Prostate gland (tissue), 2 donors: ENCODE measurements at regions not wholly inside any gene's neighbourhood (a gene's known extent, or its start where the extent isn't known, plus 50 kb on each side); places are given as distances from the start of the nearest gene placed in this dataset.

Experiments used
- CTCF ChIP-seq, 4 experiments: fragments of 200-600 bp in 2 of 4; fragments of 450-650 bp in 2 of 4; sonication (generic) in 2 of 4; IDR thresholded peaks; 1 replicate in 3 of 4; 2 replicates in 1 of 4; pipeline ENCODE4 v1.5.1; 2016 to 2019; ENCODE audit warnings: antibody characterized with exemption in 4 of 4, mild to moderate bottlenecking in 2 of 4, moderate library complexity in 2 of 4
- POLR2A ChIP-seq: fragments of 450-650 bp; IDR thresholded peaks from one replicate; pipeline ENCODE4 v1.6.1; 2016; ENCODE audit warnings: antibody characterized with exemption, mild to moderate bottlenecking

- TF ChIP-seq CTCF (IDR thresholded peaks at IDR 0.05) (no peak), POLR2A (no peak)
Measured at GRCh38 chr16:9539346-9539745, 447.9 kb downstream of the HAPSTR1 start.
